IPS-18c (cell line): ENCODE measurements at regions not wholly inside any gene's neighbourhood (a gene's known extent, or its start where the extent isn't known, plus 50 kb on each side); places are given as distances from the start of the nearest gene placed in this dataset.

Experiments used
- H3K4me3 ChIP-seq: 2 replicates; pipeline ENCODE4 v1.7.0; 2013; ENCODE audit warnings: low read depth, mild to moderate bottlenecking, low read length, moderate library complexity; ENCODE audit not compliant: insufficient read depth
- H3K9me3 ChIP-seq: one replicate; pipeline ENCODE4 v1.6.1; 2013; ENCODE audit warnings: mild to moderate bottlenecking, low read length, moderate library complexity; ENCODE audit not compliant: control insufficient read depth, insufficient read depth

DNA sequence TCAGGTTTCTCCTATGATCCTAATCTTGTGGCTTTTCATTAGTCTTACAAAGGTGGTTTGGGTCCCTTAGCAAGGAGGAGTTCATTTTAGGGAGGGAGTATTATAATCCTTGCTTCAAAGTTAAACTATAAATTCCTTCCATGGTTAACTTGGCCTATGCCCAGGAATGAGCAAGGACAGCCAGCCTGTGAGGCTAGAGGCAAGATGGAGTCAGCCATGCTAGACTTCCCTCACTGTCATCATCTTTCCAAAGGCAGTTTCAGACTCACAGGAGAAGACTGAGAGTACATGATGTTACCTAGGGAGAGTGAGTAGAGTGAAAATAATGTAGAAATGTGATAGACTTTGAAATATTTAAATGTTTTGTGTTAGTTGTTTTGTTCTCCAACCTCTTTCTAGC, 192.3 kb downstream of the GPAT3 start:
- H3K9me3 ChIP-seq: no peaks in the 10 kb centered on the region
- no peak overlapping the region for H3K4me3 ChIP-seq

DNA sequence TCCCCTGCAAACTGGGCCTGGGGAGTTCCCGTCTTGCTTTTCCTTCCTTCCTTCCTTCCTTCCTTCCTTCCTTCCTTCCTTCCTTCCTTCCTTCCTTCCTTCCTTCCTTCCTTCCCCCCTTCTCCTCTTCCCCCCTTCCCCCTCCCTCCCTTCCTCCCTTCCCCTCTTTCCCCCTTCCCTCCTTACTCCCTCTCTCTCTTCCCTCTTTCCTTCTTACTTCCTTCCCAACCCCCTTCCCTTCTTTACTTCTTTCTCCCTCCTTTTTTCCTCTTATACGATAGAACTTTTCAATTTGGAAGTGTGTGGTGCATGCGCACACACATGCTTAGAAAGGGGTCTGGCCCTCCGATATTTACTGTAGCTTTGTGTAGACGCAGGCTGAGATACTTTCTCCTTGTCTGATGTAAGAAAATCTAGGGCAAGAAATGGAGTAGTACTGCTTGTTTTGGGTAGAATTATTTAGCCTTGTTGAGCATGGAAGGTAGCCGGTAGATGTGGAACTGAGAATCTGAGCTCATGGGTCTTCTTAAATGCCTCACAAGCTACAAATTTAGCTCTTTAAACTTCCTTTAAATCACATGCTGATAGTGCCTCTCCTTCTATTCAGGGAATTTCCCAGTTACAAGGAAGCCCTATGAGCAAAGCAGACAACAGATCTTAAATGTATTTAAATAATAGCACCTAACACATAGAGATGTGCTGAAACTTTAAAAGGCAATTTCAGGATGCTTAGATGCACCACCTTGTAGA, 189.6 kb downstream of the GPAT3 start:
- no peak overlapping the region for H3K4me3 ChIP-seq
- no peaks in the 10 kb centered on the region for H3K9me3 ChIP-seq

DNA sequence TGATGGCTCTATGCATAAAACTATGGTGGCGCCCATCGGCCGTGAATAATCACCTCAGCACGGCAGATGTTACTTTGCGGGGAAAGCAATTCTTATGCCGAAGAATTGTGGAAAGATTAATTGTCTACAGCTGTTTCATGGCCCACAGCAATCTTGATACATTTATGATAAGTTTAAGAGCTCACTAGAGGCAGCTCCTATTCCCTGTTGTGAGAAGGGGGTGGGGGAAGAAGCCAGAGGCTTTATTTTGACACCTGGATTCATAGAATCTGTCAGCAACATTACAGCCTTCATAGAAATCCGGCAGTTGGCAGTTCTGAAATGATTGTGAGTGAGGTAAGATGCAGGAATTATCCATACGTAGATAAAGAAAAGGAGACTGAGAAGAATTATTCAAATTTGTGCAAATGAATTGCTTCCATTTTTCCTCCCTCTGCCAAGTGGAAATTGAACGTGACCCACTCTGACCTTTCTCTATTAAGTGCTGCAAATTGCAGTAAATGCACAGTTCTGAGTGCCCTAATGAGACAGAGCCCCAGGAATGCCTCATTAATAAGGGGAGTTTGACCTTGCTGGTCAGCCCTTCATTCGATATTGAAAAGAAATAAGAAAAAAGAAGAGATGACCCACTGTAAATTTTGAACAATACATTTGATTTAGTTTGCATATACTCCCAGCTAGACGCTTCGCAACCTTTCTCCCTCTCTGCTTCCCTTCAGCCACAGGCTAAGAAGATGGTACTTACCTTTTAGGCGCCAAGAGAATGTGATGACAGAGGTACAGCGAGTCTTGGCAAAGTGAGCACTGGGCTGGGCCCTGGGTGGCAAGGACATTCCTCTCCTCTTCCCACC, 188.8 kb downstream of the GPAT3 start:
- Histone ChIP-seq H3K9me3 (no peaks in the 10 kb centered on the region), H3K4me3 (no peak overlapping the region)

DNA sequence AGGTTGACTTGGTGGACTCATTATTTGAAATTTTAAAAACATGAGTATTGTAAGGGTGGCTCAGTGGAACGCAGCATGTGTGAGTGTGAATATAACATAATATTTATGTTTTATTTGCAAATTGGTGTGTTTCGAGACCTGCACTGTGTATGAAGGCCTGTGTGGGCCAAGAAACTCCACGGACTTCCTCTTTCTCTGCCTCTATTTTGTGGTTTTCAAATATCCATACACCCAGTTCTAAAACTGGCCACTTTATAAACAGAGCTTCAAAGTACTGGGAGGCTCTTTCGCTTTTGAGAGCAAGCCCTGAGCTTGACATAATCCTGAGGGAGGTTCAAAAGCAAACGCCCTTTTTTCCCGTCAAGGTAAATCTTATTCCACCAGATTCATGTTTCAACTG, 187.7 kb downstream of the GPAT3 start:
- Histone ChIP-seq H3K9me3 (no peaks in the 10 kb centered on the region), H3K4me3 (no peak overlapping the region)

DNA sequence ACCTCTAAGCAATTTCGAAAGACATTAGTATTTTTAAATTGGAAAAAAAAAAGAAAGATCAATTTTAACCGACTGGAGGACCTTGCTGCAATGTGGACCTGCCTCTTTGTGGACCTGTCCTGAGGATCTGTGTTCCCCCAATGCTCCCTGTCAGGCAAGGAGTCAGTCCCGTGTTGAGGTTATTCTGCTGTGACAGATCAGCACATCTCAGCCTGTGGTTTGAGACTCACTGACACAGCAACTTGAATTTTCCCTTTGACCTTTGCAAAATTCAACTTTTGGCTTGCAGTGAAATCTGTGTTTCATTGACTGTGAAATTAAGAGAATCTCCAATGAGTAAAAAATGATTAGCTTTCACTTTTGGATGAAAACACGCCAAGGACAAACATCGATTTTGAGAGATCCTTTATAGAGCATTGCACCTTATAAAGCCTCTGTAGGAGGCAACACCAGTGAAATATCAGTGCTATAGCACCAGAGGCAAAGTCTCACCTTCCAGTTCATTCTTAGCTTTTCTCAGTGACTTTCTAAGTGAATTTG, 186.9 kb downstream of the GPAT3 start:
- Histone ChIP-seq H3K4me3 (no peak overlapping the region), H3K9me3 (no peaks in the 10 kb centered on the region)

DNA sequence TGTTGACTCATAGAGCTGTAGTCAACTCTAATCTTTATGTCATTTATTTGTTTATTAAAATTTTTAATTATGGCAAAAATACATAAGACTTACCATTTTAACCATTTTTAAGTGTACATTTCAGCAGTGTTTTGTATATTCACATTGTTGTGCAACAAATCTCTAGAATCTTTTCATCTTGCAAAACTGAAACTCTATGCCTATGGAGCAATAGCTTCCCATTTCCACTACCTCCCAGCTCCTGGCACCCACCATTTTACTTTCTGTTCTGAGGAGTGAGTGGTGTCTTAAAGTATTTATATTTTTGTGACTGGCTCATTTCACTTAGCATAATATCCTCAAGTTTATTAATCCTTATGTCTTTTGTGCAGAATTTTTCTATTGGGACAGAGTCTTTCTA, 181.0 kb downstream of the GPAT3 start:
- H3K9me3 ChIP-seq: no peaks in the 10 kb centered on the region
- H3K4me3 ChIP-seq: no peak overlapping the region

DNA sequence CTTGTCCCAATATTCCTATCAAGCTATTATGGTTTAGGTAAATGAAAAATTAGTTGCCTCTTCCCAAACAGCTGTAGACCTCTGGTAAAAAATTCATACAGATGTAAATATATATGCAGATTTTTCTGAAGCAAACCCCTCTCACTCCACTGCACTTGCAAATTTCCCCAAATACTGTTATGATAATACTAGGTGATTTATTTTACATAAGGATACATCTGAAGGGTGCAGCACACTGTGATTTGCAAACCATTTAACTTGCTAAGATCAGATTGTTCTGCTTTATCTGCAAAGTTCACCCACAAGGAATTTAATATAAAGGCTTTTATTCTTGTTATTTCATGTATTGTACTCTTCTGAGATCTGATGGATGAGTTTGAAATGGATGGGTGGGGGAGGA, 177.0 kb downstream of the GPAT3 start:
- Histone ChIP-seq H3K9me3 (no peaks in the 10 kb centered on the region), H3K4me3 (no peak overlapping the region)

DNA sequence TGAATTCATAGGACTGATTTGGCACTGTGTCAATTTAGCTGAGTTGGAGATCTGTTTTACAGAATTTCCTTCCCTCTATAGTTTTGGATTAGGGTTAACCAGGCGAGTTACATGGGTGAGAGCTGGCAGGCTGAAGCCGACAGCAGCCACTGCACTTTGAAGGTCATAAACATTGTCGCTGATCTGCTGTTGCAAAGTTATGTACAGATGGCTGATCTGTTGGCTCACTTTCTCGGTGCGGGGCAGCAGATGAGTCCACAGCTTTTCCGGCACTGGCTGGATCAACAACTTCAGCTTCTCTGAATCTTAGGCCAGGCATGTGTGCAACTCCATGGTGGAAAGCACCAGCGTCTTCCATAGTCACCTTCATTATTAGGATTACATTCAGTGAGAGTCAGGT, 173.7 kb downstream of the GPAT3 start:
- Histone ChIP-seq H3K4me3 (no peak overlapping the region), H3K9me3 (no peaks in the 10 kb centered on the region)

DNA sequence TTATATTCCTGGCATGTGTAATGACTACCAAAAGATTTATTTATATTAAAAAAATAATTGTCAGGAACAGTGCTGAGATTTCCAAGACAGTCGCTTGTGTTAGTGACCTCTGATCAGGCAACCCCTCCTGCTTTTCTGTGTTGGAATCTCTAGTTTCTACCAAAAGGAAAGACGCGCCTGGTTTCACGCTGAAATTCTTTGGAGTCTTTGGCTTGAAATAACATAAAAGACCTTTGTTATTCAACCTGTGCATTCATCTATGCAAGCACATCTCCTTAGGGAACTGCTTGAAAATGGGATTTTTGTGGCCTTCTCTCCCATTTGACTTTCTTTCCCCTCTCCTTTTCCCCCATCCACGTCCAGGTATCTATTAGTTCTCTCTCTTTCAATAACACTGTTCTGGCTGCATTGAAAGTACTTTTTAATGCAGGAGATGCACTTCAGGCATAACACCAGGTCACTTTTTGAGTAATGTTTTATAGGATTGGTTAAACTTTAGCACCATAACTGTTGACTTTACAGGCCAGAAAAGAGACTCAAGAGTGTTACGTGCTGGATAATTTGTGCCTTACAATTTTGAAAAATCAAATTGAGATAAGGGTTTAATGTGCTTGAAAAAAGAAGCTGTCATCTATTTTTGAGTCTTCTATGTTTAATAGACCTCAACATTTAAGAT, 172.7 kb downstream of the GPAT3 start:
- no peak overlapping the region for H3K4me3 ChIP-seq
- H3K9me3 ChIP-seq: no peaks in the 10 kb centered on the region

DNA sequence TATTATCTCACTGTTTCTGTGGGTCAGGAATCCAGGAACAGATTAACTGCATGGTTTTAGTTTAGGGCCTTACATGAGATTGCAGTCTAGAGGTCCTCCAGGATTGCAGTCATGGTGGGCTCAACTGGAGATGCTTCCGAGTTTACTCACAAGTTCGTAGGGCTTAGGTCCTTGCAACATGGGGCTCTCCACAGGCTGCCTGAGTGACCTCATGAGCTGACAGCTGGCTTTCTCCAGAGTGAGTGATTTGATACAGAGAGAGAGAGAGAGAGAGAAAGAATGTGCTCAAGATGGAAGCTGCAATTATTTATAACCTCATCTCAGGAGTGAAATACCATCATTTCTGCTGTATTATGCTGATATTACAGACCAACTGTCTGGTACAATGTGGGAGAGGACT, 168.9 kb downstream of the GPAT3 start:
- no peak overlapping the region for H3K4me3 ChIP-seq

DNA sequence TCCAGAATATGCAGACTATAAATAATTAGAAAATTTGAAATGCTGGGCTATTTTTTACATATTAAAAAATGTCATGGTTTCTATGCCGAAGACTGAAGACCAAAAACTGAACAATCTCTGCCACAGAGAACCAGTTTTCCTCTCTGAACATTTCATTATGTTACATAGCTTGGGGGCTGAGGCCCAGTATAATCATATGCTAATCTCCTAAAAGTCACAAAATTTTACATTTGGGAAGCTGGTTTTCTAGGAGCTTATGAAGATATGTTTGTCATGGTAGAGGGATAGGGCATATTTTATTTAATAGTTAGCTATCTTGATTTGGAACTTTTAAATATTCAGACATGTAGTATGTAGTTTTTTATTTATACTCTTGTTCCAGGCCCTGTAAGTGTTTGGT, 167.8 kb downstream of the GPAT3 start:
- Histone ChIP-seq H3K4me3 (no peak overlapping the region), H3K9me3 (peaks cover 2% of the 10 kb centered on the region)

More for the DNA sequence above, 168.9 kb downstream of the GPAT3 start:
- H3K9me3 ChIP-seq: peaks cover 2% of the 10 kb centered on the region

DNA sequence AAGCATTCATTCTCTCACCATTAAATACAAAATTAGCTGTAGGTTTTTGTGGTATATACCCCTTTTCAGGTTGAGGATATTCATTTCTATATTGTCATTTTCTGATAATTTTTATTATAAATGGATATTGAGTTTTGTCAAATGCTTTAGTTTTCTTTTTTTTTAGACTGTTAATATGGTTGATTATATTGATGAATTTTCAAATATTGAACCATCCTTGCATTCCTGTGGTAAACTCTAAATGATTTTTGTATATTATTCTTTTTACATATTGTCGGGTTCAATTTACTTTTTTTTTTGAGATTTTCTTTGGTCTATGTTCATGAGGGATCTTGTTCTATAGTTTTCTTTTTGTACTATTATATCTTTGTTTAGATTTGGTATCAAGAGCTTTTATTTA, 165.1 kb downstream of the GPAT3 start:
- no peak overlapping the region for H3K4me3 ChIP-seq
- H3K9me3 ChIP-seq: peaks cover 2% of the 10 kb centered on the region

DNA sequence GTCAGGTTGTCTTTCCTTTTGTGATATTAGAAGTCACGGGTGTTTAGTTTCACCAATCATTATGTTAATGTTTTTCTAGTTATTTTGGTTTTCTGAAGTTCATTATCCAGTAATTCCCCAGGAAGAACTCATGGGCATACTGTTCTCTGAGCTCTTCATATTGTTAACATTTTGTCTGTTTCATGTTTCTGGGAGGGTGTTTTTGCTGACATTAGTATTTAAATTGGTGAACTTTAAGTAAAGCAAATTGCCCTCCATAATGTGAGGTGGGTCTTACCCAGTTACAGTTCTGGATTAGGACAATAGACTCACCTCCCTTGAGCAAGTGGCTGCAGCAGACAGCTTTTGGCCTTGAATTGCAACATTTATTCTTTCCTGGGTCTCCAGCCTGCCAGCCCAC, 163.4 kb downstream of the GPAT3 start:
- H3K9me3 ChIP-seq: peaks cover 2% of the 10 kb centered on the region
- no peak overlapping the region for H3K4me3 ChIP-seq

DNA sequence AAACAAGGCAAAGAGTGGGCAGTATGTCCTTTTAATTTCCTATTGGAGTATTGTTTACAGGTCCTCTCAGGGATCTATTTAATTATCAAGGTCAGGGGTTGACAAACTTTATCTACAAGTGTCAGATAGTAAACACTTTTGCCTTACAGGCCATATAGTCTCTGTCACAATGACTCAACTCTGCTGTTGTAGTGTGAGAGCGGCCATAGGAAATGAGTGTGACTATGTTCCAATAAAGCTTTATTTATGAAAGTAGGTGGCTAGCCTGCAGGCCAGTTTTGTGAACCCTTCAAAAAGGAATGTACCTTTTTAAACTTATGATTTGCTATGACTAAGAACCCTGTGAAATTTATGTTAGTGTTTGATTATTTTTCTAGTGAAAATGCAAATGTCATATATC, 156.1 kb downstream of the GPAT3 start:
- no peaks in the 10 kb centered on the region for H3K9me3 ChIP-seq
- H3K4me3 ChIP-seq: no peak overlapping the region

DNA sequence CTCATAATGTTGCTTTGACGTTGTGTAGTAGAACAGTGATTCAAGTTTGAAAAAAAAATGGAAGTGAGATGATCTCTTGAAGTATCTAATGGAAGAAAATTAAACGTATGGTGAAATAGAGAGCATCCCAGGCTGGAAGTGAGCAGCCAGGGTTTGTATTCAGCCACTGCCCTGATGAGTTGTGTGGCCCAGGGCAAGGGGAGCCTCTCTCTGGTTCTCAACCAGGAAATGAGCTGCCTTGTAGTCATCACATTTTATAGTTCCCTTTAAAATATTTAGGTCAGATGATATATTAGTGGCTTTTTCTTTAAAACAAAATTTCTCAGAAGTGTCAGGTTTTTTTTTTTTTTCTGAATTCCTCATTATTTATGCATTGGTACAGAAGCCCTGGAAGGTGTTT, 150.3 kb downstream of the GPAT3 start:
- no peaks in the 10 kb centered on the region for H3K9me3 ChIP-seq
- no peak overlapping the region for H3K4me3 ChIP-seq

DNA sequence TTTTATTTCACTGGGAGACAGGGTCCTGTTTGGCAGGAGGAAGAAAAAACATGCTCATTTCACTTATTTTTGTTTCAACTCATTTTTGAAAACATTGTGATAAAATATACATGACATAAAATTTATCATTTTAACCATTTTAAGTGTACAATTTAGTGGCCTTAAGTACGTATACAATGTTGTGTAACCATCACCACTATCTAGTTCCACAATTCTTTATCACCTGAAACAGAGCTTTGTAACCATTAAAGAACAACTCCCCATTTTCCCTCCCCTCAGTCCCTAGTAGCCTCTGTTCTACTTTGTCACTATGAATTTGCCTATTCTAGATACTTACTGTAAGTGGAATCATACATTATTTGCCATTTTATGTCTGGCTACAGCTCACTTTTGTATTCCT, 143.8 kb downstream of the GPAT3 start:
- H3K4me3 ChIP-seq: no peak overlapping the region
- H3K9me3 ChIP-seq: no peaks in the 10 kb centered on the region

DNA sequence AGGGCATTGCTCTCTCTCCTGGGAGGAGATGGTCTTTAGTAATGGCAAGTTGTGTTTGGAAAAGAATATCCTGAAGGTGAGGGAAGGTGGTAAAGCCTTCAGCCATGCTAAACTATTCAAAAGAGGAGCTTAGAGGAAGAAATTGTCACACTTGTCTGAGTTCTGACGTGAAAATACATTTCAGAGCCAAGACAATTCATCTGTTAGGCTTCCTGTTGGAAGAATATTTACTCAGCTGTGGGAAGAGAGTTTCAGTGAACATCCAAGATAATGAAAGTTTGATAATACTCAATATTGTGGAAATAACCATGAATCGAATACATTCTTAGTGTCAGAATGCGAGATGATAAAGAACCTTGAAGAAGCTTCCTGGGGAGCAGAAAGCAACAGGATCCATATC, 143.3 kb downstream of the GPAT3 start:
- H3K4me3 ChIP-seq: no peak overlapping the region
- no peaks in the 10 kb centered on the region for H3K9me3 ChIP-seq

DNA sequence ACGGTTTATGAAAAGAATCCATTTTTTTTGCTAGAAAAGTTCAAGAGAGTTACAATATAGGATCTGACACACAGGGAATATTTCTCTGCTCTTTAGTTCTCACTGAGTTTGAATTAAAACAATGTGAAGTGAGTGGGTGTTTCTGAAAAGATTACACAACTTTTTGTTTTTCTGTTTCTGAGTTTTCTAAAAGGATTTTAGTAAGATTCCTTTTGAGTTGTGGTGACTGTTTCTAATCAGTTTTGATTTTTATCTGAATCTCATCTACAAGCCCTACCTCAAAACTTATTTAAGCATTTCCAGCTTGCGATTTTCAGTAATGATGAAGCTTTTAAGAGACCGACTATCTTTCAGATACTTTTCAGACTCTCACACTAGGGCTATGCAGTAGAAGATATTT, 141.7 kb downstream of the GPAT3 start:
- H3K9me3 ChIP-seq: no peaks in the 10 kb centered on the region

More for the DNA sequence above, 141.7 kb downstream of the GPAT3 start:
- H3K4me3 ChIP-seq: no peak overlapping the region
